HG02571 (cell line): ENCODE measurements at regions not wholly inside any gene's neighbourhood (a gene's known extent, or its start where the extent isn't known, plus 50 kb on each side); places are given as distances from the start of the nearest gene placed in this dataset.

ENCODE experiments used
- ATAC-seq: cut with Tn5 transposase; IDR thresholded peaks from one replicate; pipeline ENCODE4 v1.9.1; 2021; ENCODE audit warnings: mild to moderate bottlenecking, moderate library complexity; ENCODE audit not compliant: unreplicated experiment

DNA sequence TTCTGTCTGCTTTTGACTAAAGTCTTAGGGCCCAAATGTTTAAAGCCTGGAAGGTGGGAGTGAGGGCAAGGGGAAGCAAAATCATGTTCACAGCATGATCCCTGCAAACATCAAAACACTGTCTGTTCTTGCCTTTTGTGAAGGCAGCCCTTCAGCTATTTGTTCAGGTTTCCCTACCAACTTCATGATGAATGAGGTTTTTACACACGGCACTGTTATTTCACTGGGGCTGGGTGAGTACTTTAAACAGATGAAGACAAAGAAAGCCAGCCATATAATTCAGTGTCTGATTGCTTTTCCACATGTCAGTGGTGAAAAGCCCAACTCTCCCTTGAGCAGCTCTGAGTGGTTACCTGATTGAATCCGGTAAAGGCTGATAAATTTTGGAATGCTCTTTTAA is 224.7 kb upstream of the GRAMD2B start:
- ATAC-seq, result no peak

GRCh38 chr5:126199467-126199866 is 223.7 kb upstream of the GRAMD2B start:
- no peak for ATAC-seq

- no peak for ATAC-seq
Observed at GRCh38 chr5:126208691-126209090, 214.5 kb upstream of the GRAMD2B start.

DNA sequence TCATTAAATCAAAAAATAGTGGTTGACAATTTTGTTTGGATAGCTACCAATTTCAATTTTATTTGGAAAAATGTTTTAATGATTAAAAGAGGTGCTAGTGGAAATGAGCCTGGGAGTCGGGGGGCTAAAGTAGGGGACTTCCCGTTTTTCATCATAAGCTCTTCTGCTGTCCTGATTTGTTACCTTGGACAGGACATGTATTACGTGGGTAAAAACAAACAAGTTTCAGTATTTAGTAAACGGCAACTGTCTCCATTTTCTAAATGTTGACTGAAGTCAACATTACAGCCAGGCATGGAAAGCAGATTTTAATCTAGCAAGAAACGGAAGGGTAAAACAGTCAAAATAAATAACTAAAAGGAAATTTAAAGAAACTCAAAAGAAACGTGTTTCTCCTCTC is 212.3 kb upstream of the GRAMD2B start:
- no peak for ATAC-seq

GRCh38 chr5:126219616-126220015 is 203.6 kb upstream of the GRAMD2B start:
- ATAC-seq, result no peak

- no peak for ATAC-seq
Observed at GRCh38 chr5:126220725-126221124, 202.5 kb upstream of the GRAMD2B start.

DNA sequence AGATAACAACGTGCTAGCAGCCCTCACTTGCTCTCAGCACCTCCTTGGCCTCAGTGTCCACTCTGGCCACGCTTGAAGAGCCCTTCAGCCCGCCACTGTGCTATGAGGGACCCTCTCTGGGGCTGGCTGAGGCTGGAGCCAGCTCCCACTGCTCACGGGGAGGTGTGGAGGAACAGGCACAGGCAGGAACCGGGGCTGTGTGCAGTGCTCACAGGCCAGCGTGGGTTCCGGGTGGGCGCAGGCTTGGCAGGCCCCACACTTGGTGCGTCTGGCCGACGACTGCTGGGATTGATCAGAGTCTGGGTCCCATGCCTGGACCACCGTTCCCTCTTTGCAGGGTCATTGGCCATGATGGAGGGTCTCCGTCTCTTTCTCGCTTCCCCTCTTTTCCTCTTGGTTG is 194.3 kb upstream of the GRAMD2B start:
- ATAC-seq, result no peak

- ATAC-seq, result no peak
Observed at GRCh38 chr5:126233256-126233655, 190.0 kb upstream of the GRAMD2B start.

- no peak for ATAC-seq
Observed at GRCh38 chr5:126234563-126235195, 188.5 kb upstream of the GRAMD2B start.

- no peak for ATAC-seq
Observed at GRCh38 chr5:126235628-126236027, 187.6 kb upstream of the GRAMD2B start.

DNA sequence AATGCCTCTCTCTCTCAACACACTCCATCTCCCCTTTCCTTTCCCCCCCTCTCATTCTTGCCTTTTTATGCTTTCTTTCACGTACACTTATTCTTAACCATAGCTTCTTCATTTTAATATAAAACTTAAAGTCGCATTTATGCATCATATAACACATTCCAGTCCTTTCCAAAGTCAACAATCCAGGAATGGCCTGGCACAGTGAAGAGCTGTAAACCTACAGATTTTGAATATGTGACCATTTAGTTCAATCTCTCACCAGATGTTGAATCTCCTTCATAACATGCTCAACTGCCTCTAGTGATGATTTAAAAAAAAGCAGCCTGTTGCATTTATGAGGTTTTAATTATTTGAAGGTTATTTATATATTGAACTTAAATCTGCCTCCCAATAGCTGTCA is 186.2 kb upstream of the GRAMD2B start:
- ATAC-seq, result no peak

GRCh38 chr5:126248611-126249010 is 174.6 kb upstream of the GRAMD2B start:
- no peak for ATAC-seq

GRCh38 chr5:126251024-126251423 is 172.2 kb upstream of the GRAMD2B start:
- no peak for ATAC-seq

DNA sequence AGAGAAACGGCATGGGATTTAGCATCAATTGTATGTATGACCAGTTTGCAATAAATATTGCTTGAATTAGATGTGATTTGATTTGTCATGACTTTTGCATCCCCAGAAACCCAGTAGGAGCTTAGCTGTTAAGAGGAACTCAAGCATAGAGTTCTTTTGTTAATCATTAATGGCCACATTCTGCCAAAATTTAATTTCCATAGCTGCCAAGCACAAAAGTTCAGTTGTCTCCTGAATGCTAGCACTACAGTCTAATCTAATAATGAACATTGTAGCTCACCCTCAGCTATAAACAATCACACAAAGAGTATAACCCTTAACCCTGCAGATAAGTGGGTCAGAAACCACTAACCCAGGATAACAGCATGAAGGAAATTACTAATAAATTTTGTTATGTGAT is 169.8 kb upstream of the GRAMD2B start:
- ATAC-seq, result no peak

DNA sequence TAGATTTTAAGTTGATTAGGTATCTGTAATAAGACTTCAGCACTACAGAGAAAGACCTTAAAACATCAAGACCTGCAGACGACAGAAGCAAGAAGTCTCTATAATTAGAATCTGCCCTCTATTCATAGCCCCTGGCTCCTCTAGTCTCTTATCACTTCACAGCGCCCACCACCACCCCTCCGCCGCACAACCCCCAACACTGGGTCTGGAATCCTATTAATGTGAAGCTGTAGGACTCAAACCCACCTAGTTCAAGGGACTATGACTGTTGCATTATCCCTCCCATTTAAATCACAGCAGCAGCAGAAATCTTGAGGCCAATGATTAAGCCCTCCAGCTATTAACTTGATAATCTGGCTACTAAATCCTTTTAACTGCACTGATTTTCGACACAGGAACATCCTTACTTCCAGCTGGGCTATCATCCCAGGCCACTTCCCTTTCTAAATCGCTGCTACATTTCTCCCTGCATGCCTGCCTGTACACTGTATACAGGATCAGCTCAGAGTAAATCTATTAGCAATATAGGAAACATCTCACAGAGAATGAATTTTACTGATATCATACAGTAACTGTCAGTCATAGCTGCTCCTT is 159.5 kb upstream of the GRAMD2B start:
- no peak for ATAC-seq

DNA sequence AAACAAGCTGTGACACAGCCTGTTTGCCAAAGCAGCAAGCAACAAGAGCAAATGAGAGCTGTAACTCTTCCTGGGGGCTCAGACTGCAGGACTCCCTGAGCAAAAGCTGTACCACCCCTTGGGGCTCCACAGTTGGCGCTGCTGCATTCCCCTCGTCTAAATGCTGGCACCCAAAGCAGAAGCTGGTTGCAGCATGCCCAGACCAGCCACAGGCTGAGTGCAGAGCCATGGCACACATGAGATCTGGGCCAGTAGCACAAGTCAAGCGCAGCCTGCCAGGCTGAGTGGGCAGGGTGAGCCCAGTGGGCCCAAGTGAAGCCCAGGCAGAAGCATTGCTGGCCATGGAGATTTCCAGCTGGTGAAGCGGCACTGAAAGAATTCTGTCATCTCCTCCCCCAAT is 157.3 kb upstream of the GRAMD2B start:
- ATAC-seq, result no peak

DNA sequence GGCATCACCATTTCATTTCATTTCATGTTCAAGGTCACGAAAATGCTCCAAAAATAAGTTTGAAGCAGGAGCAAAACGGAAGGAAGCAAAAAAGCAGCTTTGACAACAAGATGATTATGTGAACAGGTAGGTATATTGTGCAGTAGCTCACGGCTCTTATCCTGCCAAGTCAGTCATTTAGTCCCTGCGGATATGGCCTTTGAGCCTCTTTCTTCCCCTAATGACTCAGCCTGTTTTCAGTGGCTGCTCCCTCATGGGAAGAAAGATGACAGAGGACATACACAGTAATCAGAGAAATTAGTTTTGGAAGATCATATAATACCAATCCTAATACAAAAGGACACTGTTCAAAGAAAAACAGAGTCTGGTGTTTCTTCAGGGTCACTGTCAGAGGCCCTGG is 155.8 kb upstream of the GRAMD2B start:
- ATAC-seq, result no peak

DNA sequence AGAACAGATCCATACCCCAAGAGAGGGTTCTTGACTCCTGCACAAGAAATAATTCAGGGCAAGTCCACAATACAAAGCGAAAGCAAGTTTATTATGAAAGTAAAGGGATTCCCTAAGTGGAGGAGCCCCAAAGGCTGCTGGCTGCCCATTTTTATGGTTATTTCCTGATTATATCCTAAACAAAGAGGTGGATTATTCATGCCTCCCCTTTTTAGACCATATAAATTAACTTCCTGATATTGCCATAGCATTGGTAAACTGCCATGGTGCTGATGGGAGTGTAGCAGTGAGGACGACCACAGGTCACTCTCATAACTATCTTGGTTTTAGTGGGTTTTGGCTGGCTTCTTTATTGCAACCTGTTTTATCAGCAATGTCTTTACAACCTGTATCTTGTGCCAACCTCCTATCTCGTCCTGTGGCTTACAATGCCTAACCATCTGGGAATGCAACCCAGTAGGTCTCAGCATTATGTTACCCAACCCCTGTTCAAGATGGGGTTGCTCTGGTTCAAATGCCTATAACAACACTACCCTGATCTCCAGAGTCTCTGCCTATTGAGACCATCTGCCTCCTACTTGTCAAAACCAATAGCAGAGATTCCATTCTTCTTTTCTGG is 154.4 kb upstream of the GRAMD2B start:
- no peak for ATAC-seq

DNA sequence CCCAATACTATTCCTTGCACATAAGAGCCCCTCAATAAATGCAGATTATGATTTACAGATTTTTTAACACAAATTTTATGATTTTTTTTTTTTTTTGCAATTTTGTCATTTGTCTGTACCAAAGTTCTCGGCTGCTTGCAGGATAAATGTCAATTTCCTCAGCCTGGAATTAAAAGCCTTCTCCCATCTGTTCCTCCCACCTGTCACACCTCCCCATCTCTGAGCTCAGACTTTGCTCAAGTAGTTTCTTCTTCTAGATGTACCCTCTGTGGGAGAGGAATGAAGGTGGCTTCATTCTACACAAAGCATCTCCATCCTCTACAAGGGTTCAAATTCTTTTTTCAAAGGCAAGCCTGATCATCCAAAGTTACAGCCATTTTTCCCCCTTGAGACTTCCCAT is 153.7 kb upstream of the GRAMD2B start:
- no peak for ATAC-seq

DNA sequence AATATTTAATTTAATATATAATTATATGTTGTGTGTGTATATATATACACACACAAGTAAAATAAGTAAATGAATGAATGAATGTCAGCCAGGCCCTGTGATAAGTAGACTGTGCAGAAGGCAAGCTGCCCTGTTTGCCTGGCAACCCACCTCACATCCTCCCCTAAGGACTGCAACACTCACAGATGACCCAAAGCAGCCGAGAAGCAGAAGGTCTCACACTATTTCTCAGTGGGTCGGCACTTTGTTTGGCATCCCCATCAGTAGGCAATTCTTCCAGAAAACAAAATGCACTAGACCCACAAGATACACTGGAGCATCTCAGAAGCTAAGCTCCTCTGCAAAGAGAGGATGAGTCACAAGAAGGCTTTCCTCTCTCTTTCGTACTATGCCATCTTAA is 152.1 kb upstream of the GRAMD2B start:
- no peak for ATAC-seq

DNA sequence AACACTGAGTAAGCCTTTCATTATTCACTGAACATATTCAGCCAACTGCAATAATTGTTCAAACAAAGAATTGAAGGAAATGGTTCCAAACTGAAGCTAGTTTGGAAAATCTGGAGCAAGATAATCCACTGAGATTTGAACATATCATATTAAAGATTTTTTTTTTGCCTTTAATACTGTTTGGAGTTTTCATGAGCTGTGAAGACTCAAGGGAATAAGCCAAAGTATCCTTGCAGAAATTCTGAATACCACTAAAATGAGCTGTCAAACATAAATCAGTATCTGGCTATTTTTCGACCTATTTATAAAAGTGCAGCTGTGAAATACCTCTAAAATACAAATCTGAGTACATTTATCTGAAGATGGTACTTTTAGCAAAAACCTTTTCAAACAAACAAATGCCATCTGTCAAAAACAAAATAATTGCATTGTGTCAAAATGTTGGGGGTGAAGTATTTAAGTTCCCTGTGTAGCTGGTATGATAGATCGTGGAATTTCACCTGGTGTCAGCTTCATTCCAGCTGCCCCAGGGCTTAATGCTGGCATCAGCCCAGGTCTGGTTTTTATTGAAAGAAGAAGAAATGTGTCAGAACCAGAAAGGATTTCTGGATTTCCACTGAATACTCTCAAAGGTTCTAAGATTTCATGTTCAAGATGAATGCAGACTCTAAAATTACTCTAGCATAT is 149.0 kb upstream of the GRAMD2B start:
- no peak for ATAC-seq

DNA sequence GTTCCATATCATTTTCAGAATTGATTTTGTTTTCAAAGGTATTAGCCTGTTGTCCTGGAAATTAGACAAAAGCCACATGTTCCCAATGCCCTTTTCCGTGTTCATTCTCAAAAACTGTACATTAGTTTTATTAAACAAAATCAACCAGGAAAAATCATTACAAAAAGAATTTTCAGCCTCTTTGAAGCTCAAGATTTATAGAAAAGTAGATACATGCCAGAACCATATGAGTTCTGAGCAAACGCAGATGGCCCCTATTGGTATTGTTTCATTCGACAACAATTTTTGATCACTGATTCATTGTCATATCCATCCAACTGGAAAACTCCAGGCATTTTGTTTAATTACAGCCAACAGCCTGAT is 148.5 kb upstream of the GRAMD2B start:
- ATAC-seq, result no peak
